GM12878 (cell line): ENCODE measurements at regions not wholly inside any gene's neighbourhood (a gene's known extent, or its start where the extent isn't known, plus 50 kb on each side); places are given as distances from the start of the nearest gene placed in this dataset.

Experiments
- ATAC-seq: fragments of 200-7000 bp; cut with Tn5 transposase; 3 replicates; pipeline ENCODE4 v1.9.1; 2020; ENCODE audit warnings: mild to moderate bottlenecking, moderate library complexity
- BruUV-seq: library from RNA; stranded (reverse); fragments of 400-500 nt; replicated peaks from 2 replicates; lab custom pipeline; 2021; lab: Mats Ljungman, UMichigan
- CTCF ChIA-PET: fragments of 300-600 bp; sonication (Branson Sonifier 250); formaldehyde crosslinking; extraction: SDS; loops from one replicate; lab custom pipeline; 2021; ENCODE audit warnings: inconsistent platforms; lab: Yijun Ruan, JAX
- POLR2A ChIA-PET: fragments of 350-600 bp; formaldehyde crosslinking; extraction: SDS; loops from one replicate; lab custom pipeline; 2021; ENCODE audit warnings: inconsistent platforms; lab: Charles Lee
- RAD21 ChIA-PET: fragments of 300-600 bp; sonication (Branson Sonifier 250); formaldehyde crosslinking; loops from one replicate; lab custom pipeline; 2023; ENCODE audit warnings: antibody characterized with exemption; ENCODE audit not compliant: unreplicated experiment; lab: Charles Lee
- SMC1A ChIA-PET: fragments of 300-600 bp; sonication (Branson Sonifier 250); formaldehyde crosslinking; loops from one replicate; lab custom pipeline; 2023; ENCODE audit not compliant: unreplicated experiment, uncharacterized antibody; lab: Charles Lee
- DNase-seq: peaks from one replicate; pipeline ENCODE4 v3.0.0-alpha.2; 2011; ENCODE audit warnings: low read depth, low spot score
- FAIRE-seq: peaks from 3 replicates; lab custom pipeline; 2011; peaks lifted over from hg19 to GRCh38; lab: Jason Lieb, UNC
- H2AFZ ChIP-seq: 2 replicates; pipeline ENCODE4 v1.6.0; 2011; ENCODE audit warnings: low read depth, low read length, control low read depth; ENCODE audit not compliant: control insufficient read depth
- H3K27ac ChIP-seq: 2 replicates; pipeline ENCODE4 v1.5.1; 2011; ENCODE audit warnings: control low read depth; ENCODE audit not compliant: control insufficient read depth, insufficient read depth
- H3K27me3 ChIP-seq, 2 experiments: replicated peaks in 1 of 2; 2 replicates each; pipeline versions ENCODE4 v1.6.0 to v1.6.1; 2011; ENCODE audit warnings: low read length in 1 of 2; ENCODE audit not compliant: control insufficient read depth in 2 of 2, insufficient read depth in 2 of 2
- H3K36me3 ChIP-seq, 2 experiments: 2 replicates each; pipeline ENCODE4 v1.5.1; 2011; ENCODE audit warnings: low read length in 1 of 2; ENCODE audit not compliant: control insufficient read depth in 2 of 2, insufficient read depth in 2 of 2
- H3K4me1 ChIP-seq: 2 replicates; pipeline ENCODE4 v1.6.1; 2011; ENCODE audit warnings: mild to moderate bottlenecking, low read length, moderate library complexity, mixed read lengths; ENCODE audit not compliant: control insufficient read depth, insufficient read depth
- H3K4me2 ChIP-seq: 2 replicates; pipeline ENCODE4 v1.6.0; 2011; ENCODE audit warnings: control low read depth; ENCODE audit not compliant: control insufficient read depth, insufficient read depth
- H3K4me3 ChIP-seq: fragments of 200-600 bp; sonication (generic); 2 replicates; pipeline ENCODE4 v1.5.1; 2016
- H3K79me2 ChIP-seq: 2 replicates; pipeline ENCODE4 v1.6.0; 2011; ENCODE audit warnings: low read length; ENCODE audit not compliant: control insufficient read depth, insufficient read depth
- H3K9ac ChIP-seq: 2 replicates; pipeline ENCODE4 v1.8.0; 2011; ENCODE audit warnings: low read length, control low read depth, mixed read lengths; ENCODE audit not compliant: control insufficient read depth, insufficient read depth
- H3K9me3 ChIP-seq: replicated peaks from 3 replicates; pipeline ENCODE4 v1.5.1; 2011; ENCODE audit warnings: mild to moderate bottlenecking, low read length; ENCODE audit not compliant: control insufficient read depth, insufficient read depth
- H4K20me1 ChIP-seq: 2 replicates; pipeline ENCODE4 v1.6.0; 2011; ENCODE audit not compliant: control insufficient read depth, insufficient read depth
- ATF7 ChIP-seq: fragments of 450-650 bp; IDR thresholded peaks from 2 replicates; pipeline ENCODE4 v1.6.1; 2016; ENCODE audit warnings: low read depth, mild to moderate bottlenecking
- BHLHE40 ChIP-seq, 2 experiments: fragments of 450-650 bp in 1 of 2; IDR thresholded peaks; 2 replicates each; pipeline ENCODE4 v1.6.1; 2011 to 2017; ENCODE audit warnings: low read depth in 2 of 2, borderline replicate concordance in 1 of 2, improper control_type of control experiment in 1 of 2, low read length in 1 of 2, mild to moderate bottlenecking in 1 of 2
- ETV6 ChIP-seq, 2 experiments: fragments of 450-650 bp in 1 of 2; IDR thresholded peaks in 1 of 2; conservative IDR thresholded peaks in 1 of 2; 2 replicates each; pipeline ENCODE4 v1.6.1; 2014; ENCODE audit warnings: antibody characterized with exemption in 1 of 2, borderline replicate concordance in 1 of 2, low read depth in 1 of 2, mild to moderate bottlenecking in 1 of 2, moderate library complexity in 1 of 2
- FOS ChIP-seq: IDR thresholded peaks from 3 replicates; pipeline ENCODE4 v1.6.1; 2011; ENCODE audit warnings: borderline replicate concordance; ENCODE audit not compliant: insufficient read length; ENCODE audit errors: extremely low read depth
- HCFC1 ChIP-seq: fragments of 150-350 bp; IDR thresholded peaks from 2 replicates; pipeline ENCODE4 v1.6.1; 2014; ENCODE audit warnings: low read length
- IKZF1 ChIP-seq: fragments of 450-650 bp; conservative IDR thresholded peaks from 2 replicates; pipeline ENCODE4 v1.6.1; 2017; ENCODE audit warnings: antibody characterized with exemption, mild to moderate bottlenecking
- JUNB ChIP-seq: IDR thresholded peaks from 2 replicates; pipeline ENCODE4 v1.6.1; 2016; ENCODE audit warnings: antibody characterized with exemption, mild to moderate bottlenecking
- KAT2A ChIP-seq: conservative IDR thresholded peaks from 2 replicates; pipeline ENCODE4 v1.6.1; 2011; ENCODE audit warnings: low read depth, low read length; ENCODE audit not compliant: control insufficient read depth
- MYC ChIP-seq: IDR thresholded peaks from 2 replicates; pipeline ENCODE4 v1.6.1; 2011; ENCODE audit warnings: mild to moderate bottlenecking, low read length, moderate library complexity, inconsistent platforms; ENCODE audit not compliant: insufficient read depth, insufficient replicate concordance, insufficient read length, severe bottlenecking
- NBN ChIP-seq: fragments of 450-650 bp; IDR thresholded peaks from 2 replicates; pipeline ENCODE4 v1.6.1; 2016
- PML ChIP-seq: IDR thresholded peaks from 2 replicates; pipeline ENCODE4 v1.6.1; 2012; ENCODE audit warnings: low read length, inconsistent platforms
- SMAD5 ChIP-seq: IDR thresholded peaks from 2 replicates; pipeline ENCODE4 v1.6.1; 2016; ENCODE audit warnings: antibody characterized with exemption, low read depth
- STAT3 ChIP-seq: IDR thresholded peaks from 2 replicates; pipeline ENCODE4 v1.6.1; 2011; ENCODE audit warnings: low read depth, low read length, improper control_type of control experiment
- TCF7 ChIP-seq: IDR thresholded peaks from 2 replicates; pipeline ENCODE4 v1.6.1; 2014; ENCODE audit warnings: antibody characterized with exemption, borderline replicate concordance
- ZNF207 ChIP-seq: fragments of 450-650 bp; IDR thresholded peaks from 2 replicates; pipeline ENCODE4 v1.6.1; 2014; ENCODE audit warnings: antibody characterized with exemption, mild to moderate bottlenecking, borderline replicate concordance
- WGBS: methylation state at CpG from one replicate; pipeline ENCODE4 v1.1.6; 2016; ENCODE audit warnings: low lambda C conversion rate; ENCODE audit not compliant: insufficient replicate concordance, insufficient coverage; ENCODE audit errors: missing lambda C conversion rate; 5-methylcytosine and 5-hydroxymethylcytosine counted together
- in situ Hi-C: fragments of 300-500 bp; cut with MboI; formaldehyde crosslinking; loops from 9 replicates; pipeline ENCODE4 v1.14.3; 2018; ENCODE audit warnings: mixed read lengths
- intact Hi-C: fragments of 100-400 bp; cut with micrococcal nuclease; formaldehyde crosslinking; loops from one replicate; pipeline ENCODE4 v1.14.2; 2022; ENCODE audit not compliant: unreplicated experiment
- TF ChIP-seq, protein P1 (sequence below): fragments of 450-650 bp; IDR thresholded peaks from 2 replicates; pipeline ENCODE4 v1.6.1; 2014; ENCODE audit warnings: mild to moderate bottlenecking
- TF ChIP-seq, protein P2 (sequence below): fragments of 150-350 bp; IDR thresholded peaks from 2 replicates; pipeline ENCODE4 v1.6.1; 2014; ENCODE audit warnings: mild to moderate bottlenecking, low read depth, low read length
- TF ChIP-seq, protein P3 (sequence below): IDR thresholded peaks from 2 replicates; pipeline ENCODE4 v1.6.1; 2011; ENCODE audit warnings: low read depth, low read length, improper control_type of control experiment, borderline replicate concordance
- TF ChIP-seq, protein P4 (sequence below): IDR thresholded peaks from 2 replicates; pipeline ENCODE4 v1.6.1; 2011; ENCODE audit warnings: borderline replicate concordance, low read depth, mild to moderate bottlenecking, moderate library complexity, mixed read lengths, low read length; ENCODE audit not compliant: insufficient read depth; ENCODE audit errors: extremely low read length

DNA sequence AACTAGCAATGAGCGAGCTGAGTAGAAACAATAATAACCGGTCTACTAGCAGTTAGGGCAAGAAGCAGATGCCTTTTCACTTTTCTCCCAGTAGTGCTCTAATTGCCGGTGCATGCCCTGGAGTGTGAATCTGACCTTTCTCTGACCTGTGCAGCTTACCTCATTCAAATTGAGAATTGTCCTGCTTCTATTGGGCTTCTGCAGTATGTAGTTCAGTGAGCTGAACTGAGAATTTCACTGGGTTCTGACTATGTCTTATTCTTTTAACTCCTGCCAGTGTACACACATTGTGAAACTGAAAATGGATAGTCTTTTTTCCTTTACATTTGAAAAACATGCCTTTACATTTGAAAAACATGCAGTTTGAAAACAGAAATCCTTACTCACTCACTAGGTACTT is 157.9 kb upstream of the GRM3 start:
- no peak for TF ChIP-seq TCF7
- no peak for TF ChIP-seq NBN
- no peak for TF ChIP-seq PML
- no peak for TF ChIP-seq ZNF207
- no peak for TF ChIP-seq FOS
- TF ChIP-seq STAT3 = no peak
- no peak for TF ChIP-seq KAT2A
- TF ChIP-seq, protein P1, sequence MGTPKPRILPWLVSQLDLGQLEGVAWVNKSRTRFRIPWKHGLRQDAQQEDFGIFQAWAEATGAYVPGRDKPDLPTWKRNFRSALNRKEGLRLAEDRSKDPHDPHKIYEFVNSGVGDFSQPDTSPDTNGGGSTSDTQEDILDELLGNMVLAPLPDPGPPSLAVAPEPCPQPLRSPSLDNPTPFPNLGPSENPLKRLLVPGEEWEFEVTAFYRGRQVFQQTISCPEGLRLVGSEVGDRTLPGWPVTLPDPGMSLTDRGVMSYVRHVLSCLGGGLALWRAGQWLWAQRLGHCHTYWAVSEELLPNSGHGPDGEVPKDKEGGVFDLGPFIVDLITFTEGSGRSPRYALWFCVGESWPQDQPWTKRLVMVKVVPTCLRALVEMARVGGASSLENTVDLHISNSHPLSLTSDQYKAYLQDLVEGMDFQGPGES = no peak
- no peak for TF ChIP-seq SMAD5
- no peak for TF ChIP-seq MYC
- TF ChIP-seq ETV6 (conservative IDR thresholded peaks at IDR 0.05 in 1 of 2, IDR thresholded peaks at IDR 0.05 in 1 of 2; ENCODE audit: borderline replicate concordance in 1 of 2, low read depth in 1 of 2) = no peak
- no peak for TF ChIP-seq HCFC1
- TF ChIP-seq, protein P2, sequence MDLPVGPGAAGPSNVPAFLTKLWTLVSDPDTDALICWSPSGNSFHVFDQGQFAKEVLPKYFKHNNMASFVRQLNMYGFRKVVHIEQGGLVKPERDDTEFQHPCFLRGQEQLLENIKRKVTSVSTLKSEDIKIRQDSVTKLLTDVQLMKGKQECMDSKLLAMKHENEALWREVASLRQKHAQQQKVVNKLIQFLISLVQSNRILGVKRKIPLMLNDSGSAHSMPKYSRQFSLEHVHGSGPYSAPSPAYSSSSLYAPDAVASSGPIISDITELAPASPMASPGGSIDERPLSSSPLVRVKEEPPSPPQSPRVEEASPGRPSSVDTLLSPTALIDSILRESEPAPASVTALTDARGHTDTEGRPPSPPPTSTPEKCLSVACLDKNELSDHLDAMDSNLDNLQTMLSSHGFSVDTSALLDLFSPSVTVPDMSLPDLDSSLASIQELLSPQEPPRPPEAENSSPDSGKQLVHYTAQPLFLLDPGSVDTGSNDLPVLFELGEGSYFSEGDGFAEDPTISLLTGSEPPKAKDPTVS = no peak
- TF ChIP-seq IKZF1 = no peak
- no peak for TF ChIP-seq JUNB
- TF ChIP-seq, protein P3, sequence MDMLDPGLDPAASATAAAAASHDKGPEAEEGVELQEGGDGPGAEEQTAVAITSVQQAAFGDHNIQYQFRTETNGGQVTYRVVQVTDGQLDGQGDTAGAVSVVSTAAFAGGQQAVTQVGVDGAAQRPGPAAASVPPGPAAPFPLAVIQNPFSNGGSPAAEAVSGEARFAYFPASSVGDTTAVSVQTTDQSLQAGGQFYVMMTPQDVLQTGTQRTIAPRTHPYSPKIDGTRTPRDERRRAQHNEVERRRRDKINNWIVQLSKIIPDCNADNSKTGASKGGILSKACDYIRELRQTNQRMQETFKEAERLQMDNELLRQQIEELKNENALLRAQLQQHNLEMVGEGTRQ = no peak
- TF ChIP-seq, protein P4, sequence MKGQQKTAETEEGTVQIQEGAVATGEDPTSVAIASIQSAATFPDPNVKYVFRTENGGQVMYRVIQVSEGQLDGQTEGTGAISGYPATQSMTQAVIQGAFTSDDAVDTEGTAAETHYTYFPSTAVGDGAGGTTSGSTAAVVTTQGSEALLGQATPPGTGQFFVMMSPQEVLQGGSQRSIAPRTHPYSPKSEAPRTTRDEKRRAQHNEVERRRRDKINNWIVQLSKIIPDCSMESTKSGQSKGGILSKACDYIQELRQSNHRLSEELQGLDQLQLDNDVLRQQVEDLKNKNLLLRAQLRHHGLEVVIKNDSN = no peak
- no peak for TF ChIP-seq ATF7
- TF ChIP-seq BHLHE40 (IDR thresholded peaks at IDR 0.05; ENCODE audit: borderline replicate concordance in 1 of 2, low read depth in 2 of 2, low read length in 1 of 2) = no peak
- Histone ChIP-seq H3K4me3 (no peak overlapping the region), H3K9me3 (no peaks in the 10 kb centered on the region), H3K4me2 (no peak overlapping the region), H3K36me3 (no peaks in the 10 kb centered on the region), H3K79me2 (no peaks in the 10 kb centered on the region), H2AFZ (no peak overlapping the region), H4K20me1 (no peaks in the 10 kb centered on the region), H3K27me3 (no peaks in the 10 kb centered on the region), H3K9ac (no peak overlapping the region), H3K27ac (no peak overlapping the region), H3K4me1 (no peaks in the 10 kb centered on the region)
- ChIA-PET POLR2A (no interaction called here), CTCF (no interaction called here), RAD21 (no interaction called here), SMC1A (no interaction called here)
- intact Hi-C loops = no loop called here
- FAIRE-seq (no peak), DNase-seq (no peak), ATAC-seq (peak; percentile 41; the same call in 1 of the 3 replicates)
- in situ Hi-C loops = no loop called here
- 48% methylated on average over 3 of the region's 3 CpGs for WGBS
- BruUV-seq = no TSS peak
